DOHH2 (cell line): ENCODE measurements at regions not wholly inside any gene's neighbourhood (a gene's known extent, or its start where the extent isn't known, plus 50 kb on each side); places are given as distances from the start of the nearest gene placed in this dataset.

Source experiments
- CTCF ChIP-seq: fragments of 200-600 bp; sonication (generic); IDR thresholded peaks from one replicate; pipeline ENCODE4 v1.5.1; 2014; ENCODE audit warnings: antibody characterized with exemption, mild to moderate bottlenecking, low read depth, low read length; ENCODE audit not compliant: poor library complexity, severe bottlenecking
- EZH2phosphoT487 ChIP-seq: fragments of 200-600 bp; sonication (generic); IDR thresholded peaks from 2 replicates; pipeline ENCODE4 v1.6.1; 2017; ENCODE audit warnings: borderline replicate concordance, mild to moderate bottlenecking, antibody characterized with exemption, low read length, moderate library complexity, mixed read lengths

- no peak for TF ChIP-seq CTCF
- TF ChIP-seq EZH2phosphoT487 = no peak
Observed at GRCh38 chr3:73299184-73299691, 237.8 kb downstream of the EBLN2 start.
